ENCODE measurements at regions not wholly inside any gene's neighbourhood (a gene's known extent, or its start where the extent isn't known, plus 50 kb on each side); places are given as distances from the start of the nearest gene placed in this dataset.

DNA sequence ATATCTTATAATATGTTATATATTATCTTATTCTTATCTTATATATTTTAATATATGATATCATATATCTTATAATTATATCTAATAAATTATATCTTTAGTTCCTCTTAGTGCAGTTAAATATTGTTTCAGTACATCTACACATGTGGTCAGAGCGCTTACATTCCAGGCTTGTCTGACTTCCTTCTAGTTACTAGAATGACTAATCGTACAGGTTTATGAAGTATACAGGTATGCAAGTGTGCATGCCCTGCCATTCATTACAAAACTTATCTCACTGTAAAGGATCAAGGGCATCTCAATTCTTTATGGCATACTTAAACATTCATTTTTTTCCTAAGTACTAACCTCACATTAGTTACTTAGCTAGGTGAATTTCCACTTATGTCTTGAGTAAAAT lies 1278.0 kb upstream of the MAP3K7 start:
- TF ChIP-seq, protein P1, sequence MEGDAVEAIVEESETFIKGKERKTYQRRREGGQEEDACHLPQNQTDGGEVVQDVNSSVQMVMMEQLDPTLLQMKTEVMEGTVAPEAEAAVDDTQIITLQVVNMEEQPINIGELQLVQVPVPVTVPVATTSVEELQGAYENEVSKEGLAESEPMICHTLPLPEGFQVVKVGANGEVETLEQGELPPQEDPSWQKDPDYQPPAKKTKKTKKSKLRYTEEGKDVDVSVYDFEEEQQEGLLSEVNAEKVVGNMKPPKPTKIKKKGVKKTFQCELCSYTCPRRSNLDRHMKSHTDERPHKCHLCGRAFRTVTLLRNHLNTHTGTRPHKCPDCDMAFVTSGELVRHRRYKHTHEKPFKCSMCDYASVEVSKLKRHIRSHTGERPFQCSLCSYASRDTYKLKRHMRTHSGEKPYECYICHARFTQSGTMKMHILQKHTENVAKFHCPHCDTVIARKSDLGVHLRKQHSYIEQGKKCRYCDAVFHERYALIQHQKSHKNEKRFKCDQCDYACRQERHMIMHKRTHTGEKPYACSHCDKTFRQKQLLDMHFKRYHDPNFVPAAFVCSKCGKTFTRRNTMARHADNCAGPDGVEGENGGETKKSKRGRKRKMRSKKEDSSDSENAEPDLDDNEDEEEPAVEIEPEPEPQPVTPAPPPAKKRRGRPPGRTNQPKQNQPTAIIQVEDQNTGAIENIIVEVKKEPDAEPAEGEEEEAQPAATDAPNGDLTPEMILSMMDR (IDR thresholded peaks at IDR 0.05; ENCODE audit: low read depth, low read length, missing input control): no peak
- TF ChIP-seq TAF1 (conservative IDR thresholded peaks at IDR 0.05) (no peak), SP1 (IDR thresholded peaks at IDR 0.05) (no peak), GABPA (IDR thresholded peaks at IDR 0.05 in 1 of 2, conservative IDR thresholded peaks at IDR 0.05 in 1 of 2) (no peak), RAD21 (IDR thresholded peaks at IDR 0.05) (no peak), EGR1 (IDR thresholded peaks at IDR 0.05; ENCODE audit: low read depth in 2 of 2) (no peak), FOXA1 (IDR thresholded peaks at IDR 0.05) (no peak)
- TF ChIP-seq, protein P2, sequence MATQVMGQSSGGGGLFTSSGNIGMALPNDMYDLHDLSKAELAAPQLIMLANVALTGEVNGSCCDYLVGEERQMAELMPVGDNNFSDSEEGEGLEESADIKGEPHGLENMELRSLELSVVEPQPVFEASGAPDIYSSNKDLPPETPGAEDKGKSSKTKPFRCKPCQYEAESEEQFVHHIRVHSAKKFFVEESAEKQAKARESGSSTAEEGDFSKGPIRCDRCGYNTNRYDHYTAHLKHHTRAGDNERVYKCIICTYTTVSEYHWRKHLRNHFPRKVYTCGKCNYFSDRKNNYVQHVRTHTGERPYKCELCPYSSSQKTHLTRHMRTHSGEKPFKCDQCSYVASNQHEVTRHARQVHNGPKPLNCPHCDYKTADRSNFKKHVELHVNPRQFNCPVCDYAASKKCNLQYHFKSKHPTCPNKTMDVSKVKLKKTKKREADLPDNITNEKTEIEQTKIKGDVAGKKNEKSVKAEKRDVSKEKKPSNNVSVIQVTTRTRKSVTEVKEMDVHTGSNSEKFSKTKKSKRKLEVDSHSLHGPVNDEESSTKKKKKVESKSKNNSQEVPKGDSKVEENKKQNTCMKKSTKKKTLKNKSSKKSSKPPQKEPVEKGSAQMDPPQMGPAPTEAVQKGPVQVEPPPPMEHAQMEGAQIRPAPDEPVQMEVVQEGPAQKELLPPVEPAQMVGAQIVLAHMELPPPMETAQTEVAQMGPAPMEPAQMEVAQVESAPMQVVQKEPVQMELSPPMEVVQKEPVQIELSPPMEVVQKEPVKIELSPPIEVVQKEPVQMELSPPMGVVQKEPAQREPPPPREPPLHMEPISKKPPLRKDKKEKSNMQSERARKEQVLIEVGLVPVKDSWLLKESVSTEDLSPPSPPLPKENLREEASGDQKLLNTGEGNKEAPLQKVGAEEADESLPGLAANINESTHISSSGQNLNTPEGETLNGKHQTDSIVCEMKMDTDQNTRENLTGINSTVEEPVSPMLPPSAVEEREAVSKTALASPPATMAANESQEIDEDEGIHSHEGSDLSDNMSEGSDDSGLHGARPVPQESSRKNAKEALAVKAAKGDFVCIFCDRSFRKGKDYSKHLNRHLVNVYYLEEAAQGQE (IDR thresholded peaks at IDR 0.05): no peak
- TF ChIP-seq, protein P3, sequence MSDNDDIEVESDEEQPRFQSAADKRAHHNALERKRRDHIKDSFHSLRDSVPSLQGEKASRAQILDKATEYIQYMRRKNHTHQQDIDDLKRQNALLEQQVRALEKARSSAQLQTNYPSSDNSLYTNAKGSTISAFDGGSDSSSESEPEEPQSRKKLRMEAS (IDR thresholded peaks at IDR 0.05): no peak

All from liver (tissue), 3 donors.